GM20431 (cell line): ENCODE measurements at regions not wholly inside any gene's neighbourhood (a gene's known extent, or its start where the extent isn't known, plus 50 kb on each side); places are given as distances from the start of the nearest gene placed in this dataset.

ENCODE experiments used
- in situ Hi-C: fragments of 300-500 bp; cut with MseI, MboI; formaldehyde crosslinking; loops from one replicate; pipeline ENCODE4 v1.15.0; 2020; ENCODE audit warnings: low sequenced_read_pairs; ENCODE audit not compliant: unreplicated experiment

- in situ Hi-C loops: no loop called here
Observed at GRCh38 chr4:19152264-19152663, 1099.4 kb upstream of the SLIT2 start.

- in situ Hi-C loops: no loop called here
Observed at GRCh38 chr4:19151684-19152083, 1100.0 kb upstream of the SLIT2 start.

GRCh38 chr4:19146038-19146437 is 1105.7 kb upstream of the SLIT2 start:
- in situ Hi-C loops: no loop called here

GRCh38 chr4:19135895-19136633 is 1114.5 kb upstream of the LCORL start:
- in situ Hi-C loops: no loop called here

- in situ Hi-C loops: no loop called here
Observed at GRCh38 chr4:19134685-19135084, 1113.1 kb upstream of the LCORL start.

GRCh38 chr4:19133315-19133714 is 1111.8 kb upstream of the LCORL start:
- in situ Hi-C loops: no loop called here

- in situ Hi-C loops: no loop called here
Observed at GRCh38 chr4:19130866-19131265, 1109.3 kb upstream of the LCORL start.

- in situ Hi-C loops: no loop called here
Observed at GRCh38 chr4:19128176-19128575, 1106.6 kb upstream of the LCORL start.

- in situ Hi-C loops: no loop called here
Observed at GRCh38 chr4:19126903-19127302, 1105.3 kb upstream of the LCORL start.

- in situ Hi-C loops: no loop called here
Observed at GRCh38 chr4:19123681-19124080, 1102.1 kb upstream of the LCORL start.

- in situ Hi-C loops: no loop called here
Observed at GRCh38 chr4:19119904-19120560, 1098.5 kb upstream of the LCORL start.

- in situ Hi-C loops: no loop called here
Observed at GRCh38 chr4:19117022-19117421, 1095.5 kb upstream of the LCORL start.

- in situ Hi-C loops: no loop called here
Observed at GRCh38 chr4:19104176-19104575, 1082.6 kb upstream of the LCORL start.

- in situ Hi-C loops: no loop called here
Observed at GRCh38 chr4:19095491-19096046, 1074.0 kb upstream of the LCORL start.

- in situ Hi-C loops: no loop called here
Observed at GRCh38 chr4:19093951-19094350, 1072.4 kb upstream of the LCORL start.

- in situ Hi-C loops: no loop called here
Observed at GRCh38 chr4:19092797-19093196, 1071.2 kb upstream of the LCORL start.

- in situ Hi-C loops: no loop called here
Observed at GRCh38 chr4:19074036-19074435, 1052.5 kb upstream of the LCORL start.

- in situ Hi-C loops: no loop called here
Observed at GRCh38 chr4:19063662-19064061, 1042.1 kb upstream of the LCORL start.

GRCh38 chr4:19054916-19055315 is 1033.4 kb upstream of the LCORL start:
- in situ Hi-C loops: no loop called here

GRCh38 chr4:19051831-19052230 is 1030.3 kb upstream of the LCORL start:
- in situ Hi-C loops: no loop called here

GRCh38 chr4:19047279-19047880 is 1025.8 kb upstream of the LCORL start:
- in situ Hi-C loops: no loop called here
